ENCODE measurements at regions not wholly inside any gene's neighbourhood (a gene's known extent, or its start where the extent isn't known, plus 50 kb on each side); places are given as distances from the start of the nearest gene placed in this dataset.

- H3K27me3 ChIP-seq, result no peaks in the 10 kb centered on the region
- TF ChIP-seq CTCF (IDR thresholded peaks at IDR 0.05), result no peak
- no peaks in the 10 kb centered on the region for H3K4me1 ChIP-seq
- no peak overlapping the region for H3K27ac ChIP-seq
- no peak overlapping the region for H3K4me3 ChIP-seq
- H3K9me3 ChIP-seq, result no peaks in the 10 kb centered on the region
- H3K36me3 ChIP-seq, result no peaks in the 10 kb centered on the region
- DNase-seq (ENCODE audit: low spot score), result no peak
Measured at GRCh38 chr15:91473894-91474545, 374.0 kb downstream of the SV2B start.

- Histone ChIP-seq H3K4me1 (no peaks in the 10 kb centered on the region), H3K27ac (no peak overlapping the region), H3K4me3 (no peak overlapping the region), H3K36me3 (no peaks in the 10 kb centered on the region), H3K27me3 (no peaks in the 10 kb centered on the region), H3K9me3 (no peaks in the 10 kb centered on the region)
- no peak for DNase-seq (ENCODE audit: low spot score)
- no peak for TF ChIP-seq CTCF (IDR thresholded peaks at IDR 0.05)
Measured at GRCh38 chr15:91476861-91477260, 376.6 kb upstream of the SLCO3A1 start.

DNA sequence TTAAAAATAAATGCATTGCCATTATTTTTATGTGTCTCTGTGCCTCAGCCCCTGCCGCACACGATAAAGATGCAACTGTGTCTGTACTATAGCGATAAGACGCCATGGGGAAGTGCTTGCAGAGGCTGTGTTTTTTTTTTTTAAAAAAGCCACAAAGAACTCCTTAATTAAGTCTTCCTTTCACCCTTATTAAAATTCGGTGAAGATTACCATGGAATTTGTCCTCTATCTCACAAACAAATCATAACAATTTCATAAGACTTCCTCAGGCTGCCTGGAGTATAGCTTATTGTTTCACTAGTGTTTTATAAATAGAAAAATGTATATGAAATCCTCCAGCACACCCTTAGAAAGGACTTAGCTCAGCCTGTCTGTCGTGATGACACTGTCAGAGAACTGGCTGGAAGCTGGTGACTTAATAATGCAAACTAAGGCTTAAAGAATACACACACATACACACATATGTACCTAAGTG is 374.8 kb upstream of the SLCO3A1 start:
- H3K36me3 ChIP-seq, result no peaks in the 10 kb centered on the region
- no peaks in the 10 kb centered on the region for H3K4me1 ChIP-seq
- H3K4me3 ChIP-seq, result no peak overlapping the region
- no peak for DNase-seq (ENCODE audit: low spot score)
- H3K27ac ChIP-seq, result no peak overlapping the region
- H3K9me3 ChIP-seq, result no peaks in the 10 kb centered on the region
- H3K27me3 ChIP-seq, result no peaks in the 10 kb centered on the region
- TF ChIP-seq CTCF (IDR thresholded peaks at IDR 0.05), result no peak

DNA sequence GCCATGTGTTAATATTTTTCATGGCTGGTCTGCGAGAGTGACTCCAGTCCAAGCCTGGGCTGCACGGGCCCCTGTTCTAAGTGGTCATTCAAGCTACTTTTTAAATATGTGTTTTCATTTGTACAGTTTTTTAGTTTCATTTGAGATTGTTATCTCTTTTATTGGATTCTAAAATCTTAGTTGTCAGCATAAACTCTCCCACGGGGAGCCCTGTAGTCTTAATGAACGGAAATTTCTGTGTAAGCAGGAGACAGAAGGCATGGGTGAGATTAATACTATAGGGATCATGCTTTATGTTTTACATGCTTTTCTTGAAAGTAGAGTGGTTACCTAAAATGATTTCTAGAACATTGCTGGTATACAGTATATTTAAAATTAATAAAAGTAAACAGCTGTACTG is 373.1 kb upstream of the SLCO3A1 start:
- no peaks in the 10 kb centered on the region for H3K27me3 ChIP-seq

DNA sequence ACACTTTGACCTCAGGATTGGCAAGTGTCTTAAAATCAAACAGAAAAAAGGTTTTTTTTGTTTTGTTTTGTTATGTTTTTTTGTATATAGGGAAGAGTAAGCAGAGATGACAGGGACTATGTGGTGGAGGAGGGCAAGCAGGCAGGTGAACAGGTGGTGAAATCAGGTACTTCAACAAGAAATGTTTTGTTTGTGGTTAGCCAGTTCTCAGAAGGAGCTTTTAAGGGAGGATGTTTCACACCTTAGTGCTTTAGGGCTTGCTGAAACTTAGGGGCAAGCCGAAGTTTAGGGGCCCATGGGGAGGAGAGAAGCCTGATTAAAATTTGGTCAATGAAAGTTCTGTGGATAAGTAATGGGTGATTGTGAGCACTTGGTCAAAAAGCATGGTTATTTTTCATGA is 370.7 kb upstream of the SLCO3A1 start:
- Histone ChIP-seq H3K27ac (no peak overlapping the region), H3K4me3 (no peak overlapping the region), H3K27me3 (no peaks in the 10 kb centered on the region), H3K4me1 (no peaks in the 10 kb centered on the region), H3K36me3 (no peaks in the 10 kb centered on the region), H3K9me3 (no peaks in the 10 kb centered on the region)
- DNase-seq (ENCODE audit: low spot score), result no peak
- no peak for TF ChIP-seq CTCF (IDR thresholded peaks at IDR 0.05)

More for the DNA sequence above, 373.1 kb upstream of the SLCO3A1 start:
- Histone ChIP-seq H3K4me3 (no peak overlapping the region), H3K9me3 (no peaks in the 10 kb centered on the region), H3K4me1 (no peaks in the 10 kb centered on the region), H3K36me3 (no peaks in the 10 kb centered on the region), H3K27ac (no peak overlapping the region)
- no peak for DNase-seq (ENCODE audit: low spot score)
- no peak for TF ChIP-seq CTCF (IDR thresholded peaks at IDR 0.05)

DNA sequence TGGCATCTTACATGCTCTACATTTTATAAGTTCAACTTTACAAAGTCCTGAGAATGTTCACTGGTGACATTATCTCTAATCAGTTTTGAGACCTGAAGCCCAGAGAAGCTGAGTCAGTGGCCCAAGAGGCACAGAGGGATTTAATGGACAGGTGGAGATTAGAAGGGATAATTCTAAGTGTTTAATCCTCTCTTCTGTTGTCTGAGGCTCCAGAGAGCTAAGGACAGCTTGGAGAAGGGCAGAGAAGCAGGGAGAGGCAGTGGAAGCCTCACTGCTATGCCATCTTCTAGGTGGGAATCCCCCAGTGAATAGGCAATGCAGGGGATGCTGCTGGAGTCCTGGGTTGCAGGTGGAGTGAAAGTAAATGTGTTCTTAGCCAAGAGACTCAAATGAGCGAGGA is 369.4 kb upstream of the SLCO3A1 start:
- H3K4me1 ChIP-seq, result no peaks in the 10 kb centered on the region
- H3K4me3 ChIP-seq, result no peak overlapping the region
- H3K9me3 ChIP-seq, result no peaks in the 10 kb centered on the region
- H3K27ac ChIP-seq, result no peak overlapping the region
- no peaks in the 10 kb centered on the region for H3K27me3 ChIP-seq
- DNase-seq (ENCODE audit: low spot score), result no peak
- no peaks in the 10 kb centered on the region for H3K36me3 ChIP-seq
- no peak for TF ChIP-seq CTCF (IDR thresholded peaks at IDR 0.05)
